ENCODE measurements at regions not wholly inside any gene's neighbourhood (a gene's known extent, or its start where the extent isn't known, plus 50 kb on each side); places are given as distances from the start of the nearest gene placed in this dataset.

DNA sequence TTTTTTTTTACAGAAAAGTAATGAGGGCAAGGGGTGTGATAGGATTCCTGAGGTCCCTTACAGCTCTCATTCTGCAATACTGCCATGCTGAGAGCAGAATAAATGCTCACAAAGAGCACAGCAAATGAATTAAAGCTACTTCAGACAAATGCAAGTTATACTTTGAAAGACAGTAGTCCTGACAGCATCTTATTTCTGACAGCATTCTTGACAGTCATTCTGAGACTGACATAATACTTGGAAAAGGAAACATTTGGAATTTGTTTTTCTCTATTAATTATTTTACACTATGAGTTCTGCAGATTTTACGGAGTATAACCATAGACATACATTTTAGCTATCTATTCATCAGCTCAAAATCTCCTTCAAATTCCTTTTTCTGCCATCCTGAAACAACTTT lies 935.2 kb upstream of the FAM98A start:
- H3K4me1 Mint-ChIP-seq, result no peaks in the 10 kb centered on the region
- no peaks in the 10 kb centered on the region for H3K27me3 Mint-ChIP-seq (ENCODE audit: low read depth in 3 of 3)
- no peaks in the 10 kb centered on the region for H4K20me1 ChIP-seq (ENCODE audit: insufficient read depth, low read length)
- WGBS (ENCODE audit: insufficient coverage), result 100% methylated on average over 1 of the region's 1 CpG
- H3K4me1 ChIP-seq (ENCODE audit: control insufficient read depth in 1 of 2, insufficient read depth in 2 of 2, low read length in 2 of 2), result no peaks in the 10 kb centered on the region
- H2AFZ ChIP-seq (ENCODE audit: insufficient read depth, low read depth, low read length, poor library complexity, severe bottlenecking), result no peak overlapping the region
- no peak for DNase-seq
- no peak overlapping the region for H3K27ac Mint-ChIP-seq
- H3K4me2 ChIP-seq (replicated peaks; ENCODE audit: extremely low read depth, low read length, poor library complexity, severe bottlenecking), result no peak overlapping the region
- no peaks in the 10 kb centered on the region for H3K9me3 ChIP-seq (replicated peaks in 1 of 2; ENCODE audit: control insufficient read depth in 1 of 2, insufficient read depth in 1 of 2, low read length in 2 of 2)
- H3K9me3 Mint-ChIP-seq, result peaks cover 0 to 6% (median 0%) of the 10 kb centered on the region in 7 donors
- H3K4me3 Mint-ChIP-seq, result no peak overlapping the region
- no peak overlapping the region for H3K9ac ChIP-seq (ENCODE audit: insufficient read depth, low read length, poor library complexity, severe bottlenecking)
- no peak overlapping the region for H3K27ac ChIP-seq (ENCODE audit: low read depth in 1 of 2, low read length in 2 of 2)
- H3K4me3 ChIP-seq (replicated peaks in 1 of 3; ENCODE audit: low read depth in 2 of 3, low read length in 3 of 3), result no peak overlapping the region
- no peaks in the 10 kb centered on the region for H3K27me3 ChIP-seq (ENCODE audit: control insufficient read depth in 2 of 2, insufficient read depth in 2 of 2, low read length in 2 of 2)
- H3K79me2 ChIP-seq (ENCODE audit: insufficient read depth, low read length), result no peaks in the 10 kb centered on the region
- intact Hi-C loops (cut with micrococcal nuclease), result no loop called here
- H3K36me3 ChIP-seq (replicated peaks in 1 of 2; ENCODE audit: control insufficient read depth in 1 of 2, insufficient read depth in 2 of 2, low read length in 2 of 2), result no peaks in the 10 kb centered on the region
- TF ChIP-seq, protein P1, sequence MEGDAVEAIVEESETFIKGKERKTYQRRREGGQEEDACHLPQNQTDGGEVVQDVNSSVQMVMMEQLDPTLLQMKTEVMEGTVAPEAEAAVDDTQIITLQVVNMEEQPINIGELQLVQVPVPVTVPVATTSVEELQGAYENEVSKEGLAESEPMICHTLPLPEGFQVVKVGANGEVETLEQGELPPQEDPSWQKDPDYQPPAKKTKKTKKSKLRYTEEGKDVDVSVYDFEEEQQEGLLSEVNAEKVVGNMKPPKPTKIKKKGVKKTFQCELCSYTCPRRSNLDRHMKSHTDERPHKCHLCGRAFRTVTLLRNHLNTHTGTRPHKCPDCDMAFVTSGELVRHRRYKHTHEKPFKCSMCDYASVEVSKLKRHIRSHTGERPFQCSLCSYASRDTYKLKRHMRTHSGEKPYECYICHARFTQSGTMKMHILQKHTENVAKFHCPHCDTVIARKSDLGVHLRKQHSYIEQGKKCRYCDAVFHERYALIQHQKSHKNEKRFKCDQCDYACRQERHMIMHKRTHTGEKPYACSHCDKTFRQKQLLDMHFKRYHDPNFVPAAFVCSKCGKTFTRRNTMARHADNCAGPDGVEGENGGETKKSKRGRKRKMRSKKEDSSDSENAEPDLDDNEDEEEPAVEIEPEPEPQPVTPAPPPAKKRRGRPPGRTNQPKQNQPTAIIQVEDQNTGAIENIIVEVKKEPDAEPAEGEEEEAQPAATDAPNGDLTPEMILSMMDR (IDR thresholded peaks at IDR 0.05), result no peak
- no peaks in the 10 kb centered on the region for H3K36me3 Mint-ChIP-seq

DNA sequence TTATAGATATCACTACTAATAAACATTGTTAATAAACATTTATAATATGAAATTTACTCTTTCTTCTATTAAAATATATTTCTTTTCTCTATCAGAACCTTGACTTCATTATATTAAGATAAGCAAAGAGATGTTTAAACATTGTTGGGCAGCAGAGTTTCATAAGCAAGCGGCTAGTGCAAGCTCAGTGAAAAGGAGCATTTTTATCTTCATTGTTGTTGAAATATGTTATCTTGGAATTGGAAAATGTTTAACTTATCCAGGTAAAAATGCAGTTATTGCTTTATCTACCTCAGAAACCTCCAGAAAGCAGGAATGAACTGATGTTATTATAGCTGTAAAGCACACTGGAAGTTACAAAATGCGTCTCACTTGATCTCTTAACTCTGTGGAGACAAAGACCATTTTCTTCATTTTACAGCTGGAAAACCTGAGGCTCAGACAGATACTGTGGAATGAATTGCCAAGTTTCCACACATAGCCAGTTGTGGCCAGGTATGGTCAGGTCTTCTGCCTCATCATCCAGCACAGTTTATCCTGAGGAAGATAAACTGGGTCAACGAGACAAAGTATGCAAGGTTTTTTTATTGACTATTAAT lies 934.6 kb upstream of the FAM98A start:
- 86% methylated on average over 1 of the region's 3 CpGs for WGBS (ENCODE audit: insufficient coverage)
- intact Hi-C loops (cut with micrococcal nuclease), result no loop called here
- no peaks in the 10 kb centered on the region for H3K27me3 Mint-ChIP-seq (ENCODE audit: low read depth in 3 of 3)
- H3K36me3 Mint-ChIP-seq, result no peaks in the 10 kb centered on the region
- H4K20me1 ChIP-seq (ENCODE audit: insufficient read depth, low read length), result no peaks in the 10 kb centered on the region
- no peaks in the 10 kb centered on the region for H3K36me3 ChIP-seq (replicated peaks in 1 of 2; ENCODE audit: control insufficient read depth in 1 of 2, insufficient read depth in 2 of 2, low read length in 2 of 2)
- H3K9me3 ChIP-seq (replicated peaks in 1 of 2; ENCODE audit: control insufficient read depth in 1 of 2, insufficient read depth in 1 of 2, low read length in 2 of 2), result no peaks in the 10 kb centered on the region
- no peaks in the 10 kb centered on the region for H3K79me2 ChIP-seq (ENCODE audit: insufficient read depth, low read length)
- no peak overlapping the region for H3K27ac ChIP-seq (ENCODE audit: low read depth in 1 of 2, low read length in 2 of 2)
- no peaks in the 10 kb centered on the region for H3K27me3 ChIP-seq (ENCODE audit: control insufficient read depth in 2 of 2, insufficient read depth in 2 of 2, low read length in 2 of 2)
- TF ChIP-seq, protein P1 (IDR thresholded peaks at IDR 0.05), result no peak
- H3K4me1 ChIP-seq (ENCODE audit: control insufficient read depth in 1 of 2, insufficient read depth in 2 of 2, low read length in 2 of 2), result no peaks in the 10 kb centered on the region
- no peak overlapping the region for H3K4me2 ChIP-seq (replicated peaks; ENCODE audit: extremely low read depth, low read length, poor library complexity, severe bottlenecking)
- no peak overlapping the region for H2AFZ ChIP-seq (ENCODE audit: insufficient read depth, low read depth, low read length, poor library complexity, severe bottlenecking)
- H3K27ac Mint-ChIP-seq, result no peak overlapping the region
- no peak overlapping the region for H3K4me3 ChIP-seq (replicated peaks in 1 of 3; ENCODE audit: low read depth in 2 of 3, low read length in 3 of 3)
- H3K4me3 Mint-ChIP-seq, result no peak overlapping the region
- H3K9me3 Mint-ChIP-seq, result peaks cover 0 to 6% (median 0%) of the 10 kb centered on the region in 7 donors
- no peak overlapping the region for H3K9ac ChIP-seq (ENCODE audit: insufficient read depth, low read length, poor library complexity, severe bottlenecking)
- H3K4me1 Mint-ChIP-seq, result no peaks in the 10 kb centered on the region
- no peak for DNase-seq

All from CD14-positive monocyte (primary cell).